ENCODE measurements at regions not wholly inside any gene's neighbourhood (a gene's known extent, or its start where the extent isn't known, plus 50 kb on each side); places are given as distances from the start of the nearest gene placed in this dataset.

DNA sequence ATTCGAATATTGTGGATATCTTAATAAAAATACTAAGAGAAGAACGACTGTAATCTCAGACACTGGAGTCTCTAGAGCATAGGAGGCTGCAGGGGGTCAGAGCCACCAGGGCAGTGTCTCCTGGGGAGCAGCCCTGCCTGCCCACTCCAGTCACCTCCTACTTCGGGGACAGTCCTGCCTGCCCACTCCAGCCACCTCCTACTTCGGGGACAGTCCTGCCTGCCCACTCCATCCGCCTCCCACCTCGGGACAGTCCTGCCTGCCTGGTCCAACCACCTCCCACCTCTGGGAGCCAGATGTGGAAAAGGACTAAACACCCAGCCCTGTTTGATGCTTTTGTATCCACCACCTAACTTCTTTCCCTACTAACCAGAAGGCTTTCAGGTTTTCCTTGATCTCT, 350.1 kb upstream of the SMIM21 start:
- DNase-seq (ENCODE audit: insufficient read length, low spot score) = no peak
- peak; percentile 11 for FAIRE-seq
- TF ChIP-seq, protein P1, sequence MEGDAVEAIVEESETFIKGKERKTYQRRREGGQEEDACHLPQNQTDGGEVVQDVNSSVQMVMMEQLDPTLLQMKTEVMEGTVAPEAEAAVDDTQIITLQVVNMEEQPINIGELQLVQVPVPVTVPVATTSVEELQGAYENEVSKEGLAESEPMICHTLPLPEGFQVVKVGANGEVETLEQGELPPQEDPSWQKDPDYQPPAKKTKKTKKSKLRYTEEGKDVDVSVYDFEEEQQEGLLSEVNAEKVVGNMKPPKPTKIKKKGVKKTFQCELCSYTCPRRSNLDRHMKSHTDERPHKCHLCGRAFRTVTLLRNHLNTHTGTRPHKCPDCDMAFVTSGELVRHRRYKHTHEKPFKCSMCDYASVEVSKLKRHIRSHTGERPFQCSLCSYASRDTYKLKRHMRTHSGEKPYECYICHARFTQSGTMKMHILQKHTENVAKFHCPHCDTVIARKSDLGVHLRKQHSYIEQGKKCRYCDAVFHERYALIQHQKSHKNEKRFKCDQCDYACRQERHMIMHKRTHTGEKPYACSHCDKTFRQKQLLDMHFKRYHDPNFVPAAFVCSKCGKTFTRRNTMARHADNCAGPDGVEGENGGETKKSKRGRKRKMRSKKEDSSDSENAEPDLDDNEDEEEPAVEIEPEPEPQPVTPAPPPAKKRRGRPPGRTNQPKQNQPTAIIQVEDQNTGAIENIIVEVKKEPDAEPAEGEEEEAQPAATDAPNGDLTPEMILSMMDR (IDR thresholded peaks at IDR 0.05; ENCODE audit: insufficient read depth, missing control alignments) = no peak

DNA sequence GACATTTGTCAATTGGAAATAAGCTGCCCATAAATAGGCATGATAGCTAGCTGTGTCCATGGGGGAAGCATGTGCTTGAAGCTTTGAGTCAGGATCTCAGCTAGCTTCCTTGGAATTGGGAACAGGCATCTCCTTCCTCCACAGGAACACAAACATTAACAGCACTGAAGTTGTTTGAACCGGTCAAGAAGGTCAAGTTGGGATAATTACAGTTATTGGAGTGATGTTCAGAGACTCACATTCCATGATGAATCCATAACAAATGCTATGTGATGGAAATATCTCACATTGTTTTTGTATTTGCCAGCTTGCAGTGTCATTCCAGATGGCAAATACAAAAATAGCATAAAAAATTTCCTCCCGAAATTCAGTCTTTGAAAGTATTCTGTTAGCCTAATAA, 347.6 kb upstream of the SMIM21 start:
- no peak for DNase-seq (ENCODE audit: insufficient read length, low spot score)
- TF ChIP-seq, protein P1 (IDR thresholded peaks at IDR 0.05; ENCODE audit: insufficient read depth, missing control alignments) = no peak
- no peak for FAIRE-seq

DNA sequence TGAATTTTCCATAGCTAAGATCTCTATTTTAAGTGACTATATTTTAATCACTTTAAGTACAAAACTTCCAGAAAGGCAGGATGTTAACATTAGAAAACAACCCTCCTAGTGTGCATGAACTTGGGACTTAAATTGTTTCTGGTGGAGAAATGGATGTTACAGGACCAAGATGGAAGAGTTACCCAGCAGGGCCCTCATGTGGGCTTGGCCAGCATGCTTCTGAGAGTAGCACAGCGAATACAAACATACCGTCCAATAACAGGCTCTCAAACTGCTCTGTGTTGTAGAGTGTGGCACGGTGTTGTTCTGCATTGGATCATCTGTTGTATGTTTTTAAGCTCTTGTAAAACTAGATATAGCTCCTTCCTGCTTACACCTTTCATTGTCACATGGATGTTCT, 346.1 kb upstream of the SMIM21 start:
- TF ChIP-seq, protein P1 (IDR thresholded peaks at IDR 0.05; ENCODE audit: insufficient read depth, missing control alignments) = no peak
- no peak for FAIRE-seq
- no peak for DNase-seq (ENCODE audit: insufficient read length, low spot score)

DNA sequence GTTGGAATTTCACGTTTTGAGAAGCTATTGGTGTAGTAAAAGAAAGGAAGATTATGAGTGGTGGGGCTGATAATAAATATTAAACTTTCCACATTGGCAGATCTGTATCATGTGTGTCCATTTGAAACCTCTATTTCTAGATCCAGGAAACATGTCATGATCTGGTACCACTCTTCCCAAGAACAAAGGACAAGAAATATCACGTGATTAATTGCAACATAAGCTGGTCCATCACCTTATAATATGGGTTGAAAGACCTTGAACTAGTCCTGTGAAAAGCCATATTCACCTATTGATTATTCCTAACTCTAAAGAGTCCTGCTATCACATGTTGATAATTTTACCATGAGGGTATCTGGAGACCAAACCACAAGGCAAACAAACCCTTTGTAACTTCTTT, 335.3 kb upstream of the SMIM21 start:
- DNase-seq (ENCODE audit: insufficient read length, low spot score) (no peak), FAIRE-seq (no peak)
- TF ChIP-seq, protein P1 (IDR thresholded peaks at IDR 0.05; ENCODE audit: insufficient read depth, missing control alignments) = no peak

DNA sequence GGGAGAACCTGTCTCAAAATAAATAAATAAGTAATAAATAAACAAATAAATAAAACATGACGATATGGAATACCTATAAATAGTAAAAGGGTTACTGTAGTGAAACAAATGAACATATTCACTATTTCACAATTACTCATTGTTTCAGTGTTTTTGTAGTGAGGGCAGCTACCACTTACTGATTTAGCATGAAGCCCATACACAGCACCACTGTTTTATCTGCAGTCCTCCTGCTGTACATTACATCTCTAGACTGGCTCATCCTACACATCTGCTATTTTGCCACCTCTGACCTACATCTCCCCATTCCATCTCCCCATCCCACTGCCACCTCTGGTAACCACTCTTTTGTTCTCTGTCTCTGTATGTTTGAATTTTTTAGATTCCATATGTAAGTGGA, 332.7 kb upstream of the SMIM21 start:
- FAIRE-seq = peak; percentile 97
- DNase-seq (ENCODE audit: insufficient read length, low spot score) = no peak
- TF ChIP-seq, protein P1 (IDR thresholded peaks at IDR 0.05; ENCODE audit: insufficient read depth, missing control alignments) = no peak

DNA sequence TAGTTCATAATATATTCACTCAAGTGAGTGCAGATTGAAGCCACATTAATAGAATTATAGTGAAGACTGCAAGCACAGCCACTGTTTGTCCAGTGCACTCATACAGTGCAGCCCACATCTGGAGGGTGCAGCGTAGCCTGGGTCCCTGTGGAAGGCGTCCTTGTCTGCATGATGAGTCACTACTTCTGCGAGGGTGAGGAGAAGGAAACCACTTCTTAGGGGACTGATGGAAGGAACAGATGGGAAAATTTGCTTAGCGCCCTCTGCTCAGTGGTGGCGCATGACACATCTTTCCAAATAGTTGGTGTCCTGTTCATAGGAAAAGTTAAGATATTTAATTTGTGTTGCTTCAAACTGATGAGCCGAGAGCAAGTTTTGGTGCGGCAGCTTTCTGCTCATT, 330.4 kb upstream of the SMIM21 start:
- no peak for FAIRE-seq

DNA sequence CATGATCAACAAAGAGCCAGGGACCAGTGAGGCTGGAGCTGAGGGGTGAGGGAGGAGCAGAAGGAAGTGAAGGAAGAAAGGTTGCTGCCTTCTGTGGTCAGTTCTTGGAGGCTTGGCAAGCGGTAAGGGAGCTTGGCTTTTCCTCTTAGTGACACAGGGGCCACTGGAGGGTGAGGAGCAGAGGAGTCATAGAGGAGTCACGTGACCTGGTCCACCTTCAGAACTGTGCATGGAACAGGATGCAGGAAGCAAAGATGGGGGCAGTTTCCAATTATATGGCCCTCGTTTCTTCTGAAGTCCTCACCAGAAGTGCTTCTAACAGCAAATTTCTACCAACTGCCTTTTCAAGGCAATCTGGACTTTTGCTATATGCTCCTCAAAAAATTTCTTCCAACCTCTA, 326.9 kb upstream of the SMIM21 start:
- DNase-seq (ENCODE audit: insufficient read length, low spot score) (no peak), FAIRE-seq (no peak)
- TF ChIP-seq, protein P1 (IDR thresholded peaks at IDR 0.05; ENCODE audit: insufficient read depth, missing control alignments) = no peak

More for the DNA sequence above, 330.4 kb upstream of the SMIM21 start:
- DNase-seq (ENCODE audit: insufficient read length, low spot score) = no peak
- TF ChIP-seq, protein P1 (IDR thresholded peaks at IDR 0.05; ENCODE audit: insufficient read depth, missing control alignments) = no peak
